MM.1S (cell line): ENCODE measurements at regions not wholly inside any gene's neighbourhood (a gene's known extent, or its start where the extent isn't known, plus 50 kb on each side); places are given as distances from the start of the nearest gene placed in this dataset.
"Not testable (repeated sequence)": the region's sequence is repeated elsewhere in the genome, so short reads cannot be mapped to it uniquely, and the experiment has no call there.

ENCODE experiments used
- EZH2 ChIP-seq: fragments of 300-600 bp; sonication (generic); optimal IDR thresholded peaks from 2 replicates; pipeline ENCODE3; 2017; ENCODE audit warnings: low read depth, mild to moderate bottlenecking, antibody characterized with exemption, low read length, mixed read lengths
- EZH2phosphoT487 ChIP-seq: fragments of 300-600 bp; sonication (generic); IDR thresholded peaks from 2 replicates; pipeline ENCODE4 v1.6.1; 2018; ENCODE audit warnings: antibody characterized with exemption, low read length
- TF ChIP-seq, protein P1 (sequence below): fragments of 300-600 bp; sonication (generic); IDR thresholded peaks from 2 replicates; pipeline ENCODE4 v1.5.1; 2016; ENCODE audit warnings: antibody characterized with exemption, low read length, mixed read lengths

DNA sequence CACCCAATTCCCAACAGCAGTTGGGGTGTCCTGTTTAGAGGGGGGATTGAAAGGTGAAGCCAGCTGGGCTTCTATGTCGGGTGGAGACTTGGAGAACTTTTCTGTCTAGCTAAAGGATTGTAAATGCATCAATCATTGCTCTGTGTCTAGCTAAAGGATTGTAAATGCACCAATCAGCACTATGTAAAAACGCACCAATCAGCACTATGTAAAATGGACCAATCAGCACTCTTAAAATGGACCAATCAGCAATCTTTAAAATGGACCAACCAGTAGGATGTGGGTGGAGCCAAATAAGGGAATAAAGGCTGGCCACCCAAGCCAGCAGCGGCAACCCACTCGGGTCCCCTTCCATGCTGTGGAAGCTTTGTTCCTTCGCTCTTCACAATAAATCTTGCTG, 1518.6 kb upstream of the RAG2 start:
- TF ChIP-seq, protein P1, sequence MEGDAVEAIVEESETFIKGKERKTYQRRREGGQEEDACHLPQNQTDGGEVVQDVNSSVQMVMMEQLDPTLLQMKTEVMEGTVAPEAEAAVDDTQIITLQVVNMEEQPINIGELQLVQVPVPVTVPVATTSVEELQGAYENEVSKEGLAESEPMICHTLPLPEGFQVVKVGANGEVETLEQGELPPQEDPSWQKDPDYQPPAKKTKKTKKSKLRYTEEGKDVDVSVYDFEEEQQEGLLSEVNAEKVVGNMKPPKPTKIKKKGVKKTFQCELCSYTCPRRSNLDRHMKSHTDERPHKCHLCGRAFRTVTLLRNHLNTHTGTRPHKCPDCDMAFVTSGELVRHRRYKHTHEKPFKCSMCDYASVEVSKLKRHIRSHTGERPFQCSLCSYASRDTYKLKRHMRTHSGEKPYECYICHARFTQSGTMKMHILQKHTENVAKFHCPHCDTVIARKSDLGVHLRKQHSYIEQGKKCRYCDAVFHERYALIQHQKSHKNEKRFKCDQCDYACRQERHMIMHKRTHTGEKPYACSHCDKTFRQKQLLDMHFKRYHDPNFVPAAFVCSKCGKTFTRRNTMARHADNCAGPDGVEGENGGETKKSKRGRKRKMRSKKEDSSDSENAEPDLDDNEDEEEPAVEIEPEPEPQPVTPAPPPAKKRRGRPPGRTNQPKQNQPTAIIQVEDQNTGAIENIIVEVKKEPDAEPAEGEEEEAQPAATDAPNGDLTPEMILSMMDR: not testable (repeated sequence)
- not testable (repeated sequence) for TF ChIP-seq EZH2phosphoT487, EZH2
